CD4-positive, alpha-beta T cell treated with Interferon alpha-2 for 1 hour (primary cell): ENCODE measurements at regions not wholly inside any gene's neighbourhood (a gene's known extent, or its start where the extent isn't known, plus 50 kb on each side); places are given as distances from the start of the nearest gene placed in this dataset.
"Not testable (repeated sequence)": the region's sequence is repeated elsewhere in the genome, so short reads cannot be mapped to it uniquely, and the experiment has no call there.

Experiments used
- DNase-seq, 2 donors: peaks; one replicate each; pipeline ENCODE4 v3.0.0-alpha.2; 2020 to 2022

DNA sequence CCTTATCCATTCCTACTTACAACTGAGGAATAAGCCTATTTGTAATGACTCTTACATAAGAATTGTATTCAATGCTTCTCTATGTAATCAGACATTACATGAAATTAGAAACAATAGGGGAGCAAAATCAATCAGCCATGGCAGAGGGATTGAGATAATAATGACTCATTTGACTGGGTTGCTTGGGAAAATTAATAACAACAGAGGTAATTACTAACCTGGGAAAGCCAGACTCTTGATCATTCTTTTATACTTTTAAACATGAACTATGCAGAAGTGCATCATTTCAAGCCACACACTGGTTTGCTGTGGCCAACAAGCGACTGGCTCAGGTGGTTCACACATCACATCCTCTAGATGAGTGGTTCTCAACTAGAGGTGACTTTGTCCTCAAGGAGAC lies 126.3 kb upstream of the CRBN start:
- no peak for DNase-seq

DNA sequence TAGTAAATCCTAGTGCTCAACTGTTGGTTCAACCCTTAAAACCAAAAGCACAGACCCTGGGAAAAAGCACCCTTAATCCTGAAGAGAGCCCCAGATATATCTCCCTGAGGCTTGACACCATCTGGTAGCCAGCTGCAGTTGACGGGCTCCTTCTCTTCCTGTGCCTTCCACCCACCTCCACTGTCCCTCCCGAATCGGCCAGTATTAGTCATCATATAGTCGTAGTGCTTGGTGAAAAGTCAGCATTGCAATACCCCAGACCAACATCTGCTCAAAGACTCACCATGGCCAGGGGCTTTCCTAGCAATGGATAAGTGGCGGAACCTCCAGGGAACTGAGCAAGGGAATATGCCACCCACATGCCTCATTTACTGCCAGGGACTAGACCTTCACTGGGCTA lies 125.6 kb upstream of the CRBN start:
- no peak for DNase-seq

DNA sequence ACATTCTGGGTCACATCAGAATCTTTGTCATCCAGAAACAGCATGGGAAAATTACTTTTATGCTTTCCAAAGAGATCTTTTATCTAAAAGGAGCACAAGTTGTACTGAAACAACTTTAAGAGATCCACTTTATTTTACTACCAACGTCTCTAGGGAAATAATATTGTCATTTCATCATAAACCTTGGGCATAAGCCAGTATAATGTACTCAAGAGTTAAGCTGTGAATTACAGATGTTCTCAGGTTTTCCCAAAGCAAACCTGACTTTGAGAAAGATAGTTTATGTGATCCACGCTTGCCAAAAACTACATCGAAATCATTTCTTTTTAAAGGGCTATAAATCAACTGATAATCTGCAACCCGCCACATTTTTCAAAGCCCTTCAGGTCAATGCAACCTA lies 124.1 kb upstream of the CRBN start:
- DNase-seq = no peak

DNA sequence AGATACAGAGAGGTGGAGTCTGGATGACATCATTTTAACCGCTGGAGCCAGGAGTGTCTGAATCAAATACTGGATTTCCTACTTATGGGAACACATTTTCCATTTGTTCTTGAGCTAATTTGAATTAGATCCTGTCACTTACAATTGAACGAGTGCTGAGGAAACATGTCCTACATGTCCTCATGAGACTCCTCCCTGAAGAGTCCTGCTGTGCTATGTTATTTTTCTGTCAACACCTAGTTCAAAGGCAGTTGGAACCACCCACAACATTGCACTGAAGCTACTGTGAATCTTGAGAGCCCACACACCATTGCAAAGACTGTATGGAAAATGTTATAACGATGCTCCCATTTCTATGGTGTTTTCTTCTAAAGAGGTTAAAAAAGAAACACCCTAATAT lies 123.5 kb upstream of the CRBN start:
- DNase-seq = no peak

DNA sequence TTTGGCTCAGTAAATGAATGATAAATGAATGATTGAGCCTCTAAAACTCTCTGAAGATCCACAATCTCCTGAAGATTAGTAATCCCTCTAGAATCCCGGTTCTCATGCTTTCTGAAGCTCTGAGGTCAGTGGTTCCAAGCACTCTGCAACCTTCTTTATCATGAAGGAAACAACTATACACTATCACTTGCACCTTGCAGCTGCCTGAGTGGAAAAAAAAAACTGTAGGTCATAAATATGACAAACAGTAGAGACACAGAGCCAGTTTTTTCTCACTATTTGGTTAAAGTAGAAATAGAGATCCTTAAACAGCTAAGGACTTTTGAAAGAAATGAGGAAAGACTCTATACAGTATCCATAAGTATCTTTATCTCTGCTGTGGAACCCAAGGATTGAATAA lies 122.0 kb upstream of the CRBN start:
- DNase-seq = no peak

DNA sequence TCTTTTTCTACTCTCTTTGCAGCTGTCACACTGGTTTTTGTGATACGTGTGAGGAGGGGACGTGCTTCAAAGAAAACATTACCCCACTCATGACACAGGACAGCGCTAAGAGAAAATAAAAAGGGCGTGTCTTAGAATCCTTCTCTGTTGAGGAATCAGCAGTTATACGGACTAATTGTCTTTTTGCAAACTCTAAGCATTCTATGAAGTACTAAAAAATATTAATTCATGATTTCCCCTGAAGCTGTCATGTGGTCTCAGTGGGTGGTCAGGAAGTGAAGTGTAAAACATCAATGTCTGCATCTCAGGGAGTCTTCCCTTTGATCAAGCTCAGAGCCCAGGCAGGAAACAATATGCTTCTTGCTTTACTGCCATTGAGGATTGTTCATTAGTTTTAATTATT lies 117.5 kb upstream of the CRBN start:
- peak in 1 of 2 donors; percentile 7 for DNase-seq

DNA sequence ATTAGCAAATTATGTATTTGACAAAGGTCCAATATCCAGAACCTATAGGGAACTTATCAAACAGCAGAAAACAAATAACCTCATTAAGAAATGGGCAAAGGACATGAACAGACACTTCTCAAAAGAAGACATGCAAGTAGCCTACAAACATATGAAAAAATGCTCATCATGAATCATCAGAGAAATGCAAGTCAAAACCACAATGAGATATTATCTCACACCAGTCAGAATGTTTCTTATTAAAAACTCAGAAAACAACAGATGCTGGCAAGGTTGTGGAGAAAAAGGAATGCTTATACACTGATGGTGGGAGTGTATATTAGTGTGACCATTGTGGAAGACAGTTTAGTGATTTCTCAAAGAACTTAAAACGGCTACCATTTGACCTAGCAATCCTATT lies 116.1 kb upstream of the CRBN start:
- DNase-seq = no peak

DNA sequence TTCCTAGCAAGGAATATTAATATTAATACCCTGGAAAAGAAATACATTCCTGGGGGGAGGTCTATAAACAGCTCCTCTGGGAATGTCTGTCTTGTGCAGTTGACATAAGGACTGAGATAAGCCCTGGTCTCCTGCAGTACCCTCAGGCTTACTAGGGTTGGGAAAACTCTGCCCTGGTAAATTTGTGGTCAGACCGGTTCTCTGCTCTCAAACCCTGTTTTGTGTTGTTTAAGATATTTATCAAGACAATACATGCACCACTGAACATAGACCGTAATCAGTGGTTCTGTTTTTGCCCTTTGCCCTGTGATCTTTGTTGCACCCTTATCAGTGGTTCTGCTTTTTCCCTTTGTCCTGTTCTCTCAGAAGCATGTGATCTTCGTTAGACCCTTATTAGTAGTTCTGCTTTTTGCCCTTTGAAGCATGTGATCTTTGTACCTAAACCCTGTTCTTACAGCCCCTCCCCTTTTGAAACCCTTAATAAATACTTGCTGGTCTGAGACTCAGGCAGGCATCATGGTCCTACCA lies 112.3 kb upstream of the CRBN start:
- not testable (repeated sequence) for DNase-seq

DNA sequence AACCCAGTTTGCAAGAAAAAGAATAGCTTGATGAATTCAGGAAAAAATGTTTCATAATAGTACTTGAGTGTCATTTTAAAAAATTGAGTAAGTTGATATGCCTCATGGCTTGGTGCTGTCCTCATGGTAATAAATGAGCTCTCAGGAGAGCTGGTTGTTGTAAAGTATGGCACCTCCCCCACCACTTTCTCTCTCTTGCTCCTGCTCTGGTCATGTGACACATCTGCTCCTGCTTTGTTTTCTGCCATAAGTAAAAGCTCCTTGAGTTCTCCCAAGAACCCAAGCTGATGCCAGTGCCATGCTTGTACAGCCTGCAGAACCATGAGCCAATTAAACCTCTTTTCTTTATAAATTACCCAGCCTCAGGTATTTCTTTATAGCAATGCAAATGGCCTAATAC lies 108.8 kb upstream of the CRBN start:
- DNase-seq = no peak

DNA sequence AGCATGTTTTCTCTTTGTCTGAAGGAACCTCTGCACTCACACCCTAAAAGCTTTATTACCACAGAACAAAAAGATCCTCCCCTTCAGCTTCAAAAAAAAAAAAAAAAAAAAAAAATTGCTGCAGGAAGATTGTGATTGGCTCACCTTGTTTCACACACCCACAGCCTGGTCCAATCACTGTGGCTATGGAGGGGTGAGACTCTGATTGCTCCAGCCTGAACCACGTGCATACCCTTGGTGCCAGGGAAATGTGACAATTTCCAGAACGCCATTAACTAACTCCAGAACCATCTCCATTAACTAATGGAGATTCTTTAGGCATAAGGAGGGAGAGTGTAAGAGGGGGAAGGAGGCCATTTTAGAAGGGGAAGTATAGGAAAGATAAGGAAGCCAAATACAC lies 106.5 kb upstream of the CRBN start:
- DNase-seq = no peak

DNA sequence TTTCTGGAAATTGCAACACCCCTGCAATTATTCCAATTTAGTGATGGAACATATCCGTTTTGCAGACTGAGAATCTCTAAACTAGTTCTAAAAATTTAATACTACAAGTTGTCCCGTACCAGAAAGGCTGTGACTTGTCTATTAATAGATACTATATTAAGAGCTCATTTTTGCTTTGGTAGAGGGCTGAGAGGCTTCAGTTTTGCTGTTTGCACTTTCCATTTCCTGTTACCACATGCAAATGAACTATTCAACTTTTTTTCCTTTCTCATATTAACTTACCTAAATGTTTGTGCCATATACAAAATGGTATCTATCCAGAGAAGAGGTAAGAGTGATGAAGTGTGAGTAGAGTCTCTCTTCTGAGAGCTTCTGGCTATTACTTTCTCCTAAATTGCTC lies 101.5 kb upstream of the CRBN start:
- no peak for DNase-seq

DNA sequence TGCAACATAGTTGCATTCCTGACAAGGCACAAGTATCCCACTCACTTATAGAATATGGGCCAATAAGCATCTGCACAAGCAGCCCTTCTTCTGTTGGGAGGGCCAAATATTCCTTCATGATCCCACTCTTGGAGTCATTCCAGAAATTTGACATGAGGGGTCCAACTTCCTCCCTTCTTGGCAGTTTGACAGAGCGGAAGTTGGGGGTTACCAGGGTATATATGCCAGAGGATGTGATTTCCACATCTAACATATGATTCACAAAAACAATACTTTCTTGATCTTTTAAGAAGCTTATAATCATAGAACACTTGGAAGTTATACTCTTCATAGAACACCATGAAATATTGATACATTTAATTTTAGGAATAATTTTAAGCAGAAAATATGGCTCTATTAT lies 100.9 kb upstream of the CRBN start:
- DNase-seq = no peak

DNA sequence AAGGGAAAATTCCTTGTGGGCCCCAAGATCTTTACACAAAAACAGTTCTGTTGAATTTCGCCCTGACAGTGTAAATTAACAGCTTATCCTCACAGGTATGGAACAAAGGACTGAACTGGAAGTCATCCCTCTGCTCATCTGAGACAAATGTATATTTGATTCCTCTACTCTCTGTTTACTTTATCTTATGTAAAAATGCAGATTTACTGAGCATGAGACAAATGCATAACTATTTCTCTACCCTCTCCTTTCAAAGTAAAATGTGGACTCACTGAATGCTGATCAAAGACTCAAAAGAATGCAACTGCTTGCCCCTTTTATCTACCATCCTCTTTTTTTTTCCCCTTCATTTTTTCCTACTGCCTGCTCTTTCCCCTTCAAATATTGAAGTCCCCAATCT lies 98.6 kb upstream of the CRBN start:
- no peak for DNase-seq

DNA sequence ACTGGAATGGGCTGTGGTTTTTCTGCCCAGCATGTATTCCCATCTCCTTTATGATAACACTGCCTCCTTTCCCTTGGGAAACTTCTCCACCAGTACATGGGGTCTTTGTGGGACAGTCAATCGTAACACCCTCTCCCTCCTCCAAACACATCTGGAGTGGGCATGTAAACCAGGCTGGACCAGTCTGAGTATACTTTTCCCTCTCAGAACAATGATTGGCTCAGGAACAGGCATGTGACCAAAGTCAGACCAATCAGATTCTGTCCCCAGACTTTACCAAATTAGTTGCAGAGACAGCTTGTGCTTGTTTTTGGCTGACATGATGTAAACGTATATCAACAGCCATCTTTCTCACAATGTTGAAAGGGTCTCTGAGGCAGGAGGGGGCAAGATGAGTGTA lies 97.1 kb upstream of the CRBN start:
- DNase-seq = no peak

DNA sequence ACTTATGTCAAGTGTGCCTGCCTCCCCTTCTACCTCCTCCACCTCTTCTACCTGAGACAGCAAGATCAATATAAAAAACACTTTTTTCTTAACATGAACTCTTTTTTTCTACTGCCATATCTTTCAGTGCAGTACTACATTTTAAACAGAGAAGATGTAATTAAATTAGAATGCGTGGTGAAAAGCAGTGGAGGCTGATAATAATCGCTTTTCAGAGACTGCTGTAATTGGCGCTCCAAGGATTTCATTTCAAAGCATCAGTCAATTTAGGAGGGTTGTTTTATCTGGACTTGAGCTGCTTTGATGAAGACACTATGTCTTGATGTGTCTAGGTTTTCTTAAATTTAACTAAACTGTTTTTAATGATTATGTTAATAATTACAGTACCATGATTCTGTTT lies 85.3 kb upstream of the CRBN start:
- no peak for DNase-seq

DNA sequence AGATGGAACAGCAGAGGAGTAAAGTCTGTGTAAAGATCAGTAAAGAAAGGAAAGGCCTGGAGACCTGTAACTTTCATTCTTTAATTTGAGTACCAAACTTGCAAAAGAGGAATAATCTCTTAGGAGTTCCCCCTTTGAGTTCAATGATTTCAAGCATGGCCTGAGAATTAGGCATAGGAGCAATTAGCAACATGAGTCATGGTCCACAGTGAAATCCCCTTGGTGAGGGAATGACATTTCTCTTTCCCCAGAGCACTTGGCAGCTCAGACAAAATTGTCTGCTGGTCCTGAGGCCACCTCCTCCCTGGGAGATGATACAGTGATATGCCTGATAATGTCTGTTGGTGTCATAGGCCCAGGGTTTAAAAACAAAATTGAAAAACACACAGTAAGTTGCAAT lies 81.4 kb upstream of the CRBN start:
- DNase-seq = no peak

DNA sequence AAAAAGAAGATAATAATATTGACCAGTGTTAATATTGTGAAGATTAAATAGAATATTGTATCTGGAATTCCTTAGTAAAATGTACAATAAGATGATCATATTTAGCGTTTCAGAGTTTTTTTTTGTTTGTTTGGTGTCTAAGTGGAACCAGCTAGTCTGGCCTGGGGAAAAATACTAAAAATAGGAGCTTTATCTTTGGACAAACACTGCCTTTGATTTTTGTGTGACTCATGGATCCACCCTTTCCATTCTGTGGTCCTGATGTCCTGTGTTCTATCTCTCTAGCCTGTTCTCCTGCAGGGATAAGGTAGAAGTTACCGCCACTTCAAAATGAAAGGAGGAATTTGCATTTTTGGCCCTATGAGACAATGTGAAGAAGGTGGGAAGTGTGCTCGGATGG lies 79.7 kb upstream of the CRBN start:
- no peak for DNase-seq

DNA sequence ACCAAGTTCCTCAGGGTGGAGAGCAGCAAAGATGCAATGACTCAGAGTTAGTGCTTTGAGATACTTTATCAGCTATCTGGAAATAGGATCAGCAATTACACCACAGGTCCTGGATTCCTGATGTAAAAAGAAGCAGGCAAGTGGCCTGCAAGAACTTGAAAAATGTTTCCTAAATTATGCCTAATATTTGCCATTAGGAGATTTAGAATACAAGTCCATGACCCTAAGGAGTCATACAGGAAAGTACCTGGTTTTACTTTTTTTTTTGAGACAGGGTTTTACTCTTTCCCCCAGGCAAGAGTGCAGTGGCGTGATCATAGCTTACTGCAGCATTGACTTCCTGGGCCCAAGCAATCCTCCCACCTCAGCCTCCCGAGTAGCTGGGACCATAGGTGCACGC lies 78.8 kb upstream of the CRBN start:
- no peak for DNase-seq

DNA sequence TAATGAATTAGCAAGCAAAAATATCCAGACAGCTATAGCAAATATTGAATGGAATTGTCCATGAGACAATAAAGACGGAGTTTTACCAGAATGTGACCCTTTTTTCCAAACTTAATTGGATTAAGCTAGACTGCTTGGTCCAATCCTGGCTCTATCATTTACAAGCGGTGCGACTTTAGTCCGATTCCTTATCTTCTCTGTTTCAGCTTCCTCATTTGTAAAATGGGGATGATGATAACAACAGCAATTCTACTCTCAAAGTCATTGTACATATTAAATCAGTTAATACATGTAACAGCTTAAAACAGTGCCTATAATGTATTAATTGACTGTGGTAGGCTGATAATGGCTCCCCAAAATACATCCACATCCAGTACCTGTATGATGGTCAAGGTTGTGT lies 62.1 kb upstream of the CRBN start:
- no peak for DNase-seq

DNA sequence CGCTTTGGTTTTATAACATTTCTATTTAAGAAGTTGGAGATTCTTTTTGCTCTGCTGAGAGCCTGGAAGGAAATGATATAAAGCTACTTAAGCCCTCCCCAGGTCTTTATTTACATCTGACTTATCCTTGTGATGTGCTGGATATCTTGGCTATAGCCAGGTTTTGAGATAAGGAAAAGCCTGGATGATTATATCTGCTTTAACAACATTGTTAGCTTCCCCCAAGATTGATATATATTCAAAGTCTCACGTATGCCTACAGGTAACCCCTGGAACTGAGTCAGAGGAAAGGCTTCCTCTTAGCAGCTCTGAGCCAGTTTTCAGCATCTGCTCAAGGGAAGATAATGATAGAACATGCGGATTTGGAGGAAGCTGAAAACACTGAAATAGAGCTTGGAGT lies 61.5 kb upstream of the CRBN start:
- no peak for DNase-seq

DNA sequence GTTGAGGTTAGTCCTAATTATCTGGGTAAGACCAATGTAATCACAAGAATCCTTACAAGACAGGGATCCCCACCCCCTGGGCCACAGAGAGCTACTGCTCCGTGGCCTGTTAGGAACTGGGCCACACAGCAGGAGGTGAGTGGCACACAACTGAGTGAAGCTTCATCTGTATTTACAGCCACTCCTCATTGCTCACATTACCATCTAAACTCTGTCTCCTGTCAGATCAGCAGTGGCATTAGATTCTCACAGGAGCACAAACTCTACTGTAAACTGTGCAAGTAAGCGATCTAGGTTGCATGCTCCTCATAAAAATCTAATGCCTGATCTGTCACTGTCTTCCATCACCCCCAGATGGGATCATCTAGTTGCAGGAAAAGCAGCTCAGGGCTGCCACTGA lies 58.5 kb upstream of the CRBN start:
- no peak for DNase-seq

DNA sequence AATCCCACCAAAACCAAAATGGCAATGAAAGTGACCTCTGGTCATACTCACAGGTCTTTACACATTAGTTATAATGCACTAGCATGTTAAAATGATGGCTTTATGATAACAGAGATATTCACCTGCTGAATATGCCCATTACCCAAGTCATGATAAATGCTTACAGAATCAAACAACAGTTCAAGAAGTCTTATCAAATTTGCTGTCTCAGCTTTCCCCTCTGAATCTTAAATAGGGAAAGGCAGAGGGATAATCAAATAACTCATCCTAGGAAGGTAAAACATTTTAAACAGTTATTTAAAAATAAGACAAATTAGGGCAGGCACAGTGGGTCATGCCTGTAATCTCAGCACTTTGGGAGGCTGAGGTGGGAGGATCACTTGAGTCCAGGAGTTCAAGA lies 52.8 kb upstream of the CRBN start:
- no peak for DNase-seq
